ENCODE measurements at regions not wholly inside any gene's neighbourhood (a gene's known extent, or its start where the extent isn't known, plus 50 kb on each side); places are given as distances from the start of the nearest gene placed in this dataset.

GRCh38 chr6:14943116-14943515, 302.8 kb upstream of the JARID2 start:
- CTCF ChIA-PET = no interaction called here
- Histone ChIP-seq H3K4me1 (ENCODE audit: control insufficient read depth, insufficient read depth, low read length) (no peaks in the 10 kb centered on the region), H3K4me3 (ENCODE audit: low read depth in 2 of 2, low read length in 2 of 2) (no peak overlapping the region), H3K27ac (ENCODE audit: low read length) (no peak overlapping the region), H3K27me3 (ENCODE audit: control insufficient read depth, insufficient read depth, low read length) (no peaks in the 10 kb centered on the region), H3K36me3 (ENCODE audit: control insufficient read depth, insufficient read depth, low read length) (no peaks in the 10 kb centered on the region), H3K9me3 (ENCODE audit: control insufficient read depth, insufficient read depth, low read depth, low read length) (no peaks in the 10 kb centered on the region)
- ATAC-seq = no peak
- intact Hi-C loops (cut with micrococcal nuclease; ENCODE audit: unreplicated experiment) (no loop called here), in situ Hi-C loops (cut with HindIII; ENCODE audit: low pct_unique_long_range_greater_than_20kb, low sequenced_read_pairs) (no loop called here)
- DNase-seq (ENCODE audit: low read depth, low spot score) = no peak
- BruUV-seq (replicated peaks) = no TSS peak
- TF ChIP-seq SIN3A (IDR thresholded peaks at IDR 0.05; ENCODE audit: borderline replicate concordance, insufficient read depth, low read depth, low read length) (no peak), REST (IDR thresholded peaks at IDR 0.05; ENCODE audit: insufficient read depth in 1 of 2, low read depth in 2 of 2, low read length in 1 of 2) (no peak), POLR2AphosphoS5 (IDR thresholded peaks at IDR 0.05; ENCODE audit: low read depth, low read length) (no peak), TCF7L2 (IDR thresholded peaks at IDR 0.05; ENCODE audit: low read depth, low read length) (no peak), CTCF (IDR thresholded peaks at IDR 0.05) (no peak)
- POLR2A ChIA-PET = no interaction called here

GRCh38 chr6:14944593-14944992, 301.3 kb upstream of the JARID2 start:
- Histone ChIP-seq H3K27ac (ENCODE audit: low read length) (no peak overlapping the region), H3K36me3 (ENCODE audit: control insufficient read depth, insufficient read depth, low read length) (no peaks in the 10 kb centered on the region), H3K9me3 (ENCODE audit: control insufficient read depth, insufficient read depth, low read depth, low read length) (no peaks in the 10 kb centered on the region), H3K27me3 (ENCODE audit: control insufficient read depth, insufficient read depth, low read length) (no peaks in the 10 kb centered on the region), H3K4me3 (ENCODE audit: low read depth in 2 of 2, low read length in 2 of 2) (no peak overlapping the region), H3K4me1 (ENCODE audit: control insufficient read depth, insufficient read depth, low read length) (no peaks in the 10 kb centered on the region)
- DNase-seq (ENCODE audit: low read depth, low spot score) = no peak
- no peak for ATAC-seq
- in situ Hi-C loops (cut with HindIII; ENCODE audit: low pct_unique_long_range_greater_than_20kb, low sequenced_read_pairs) (no loop called here), intact Hi-C loops (cut with micrococcal nuclease; ENCODE audit: unreplicated experiment) (no loop called here)
- TF ChIP-seq TCF7L2 (IDR thresholded peaks at IDR 0.05; ENCODE audit: low read depth, low read length) = no peak
- no peak for TF ChIP-seq REST (IDR thresholded peaks at IDR 0.05; ENCODE audit: insufficient read depth in 1 of 2, low read depth in 2 of 2, low read length in 1 of 2)
- no peak for TF ChIP-seq SIN3A (IDR thresholded peaks at IDR 0.05; ENCODE audit: borderline replicate concordance, insufficient read depth, low read depth, low read length)
- TF ChIP-seq CTCF (IDR thresholded peaks at IDR 0.05) = no peak
- TF ChIP-seq POLR2AphosphoS5 (IDR thresholded peaks at IDR 0.05; ENCODE audit: low read depth, low read length) = no peak
- BruUV-seq (replicated peaks) = no TSS peak
- ChIA-PET POLR2A (no interaction called here), CTCF (interaction anchor here (0.7 kb wide), 1 partner anchor 441 kb away, joined by 6 read pairs; no protein-coding TSS in a partner anchor)
